Activated CD4-positive, alpha-beta memory T cell treated with anti-CD3 and anti-CD28 coated beads for 36 hours (primary cell): ENCODE measurements at regions not wholly inside any gene's neighbourhood (a gene's known extent, or its start where the extent isn't known, plus 50 kb on each side); places are given as distances from the start of the nearest gene placed in this dataset.
A peak's percentile ranks its signal among the peaks of the same experiment; 100 is the strongest.

Source experiments
- CTCF ChIA-PET: fragments of 350-600 bp; sonication (Branson Sonifier 250); formaldehyde crosslinking; loops from one replicate; lab custom pipeline; 2021; ENCODE audit warnings: antibody characterized with exemption, inconsistent platforms; lab: Charles Lee
- POLR2A ChIA-PET: fragments of 350-600 bp; sonication (Branson Sonifier 250); formaldehyde crosslinking; loops from one replicate; lab custom pipeline; 2021; ENCODE audit warnings: antibody characterized with exemption; lab: Charles Lee
- DNase-seq: peaks from one replicate; pipeline ENCODE4 v3.0.0-alpha.2; 2020
- H3K27ac Mint-ChIP-seq: one replicate; pipeline ENCODE4 v1.8.0; 2021; ENCODE audit warnings: mixed read lengths
- H3K27me3 Mint-ChIP-seq: one replicate; pipeline ENCODE4 v1.8.0; 2021; ENCODE audit warnings: mixed read lengths
- H3K36me3 Mint-ChIP-seq: one replicate; pipeline ENCODE4 v1.8.0; 2021; ENCODE audit warnings: mixed read lengths
- H3K4me1 Mint-ChIP-seq: one replicate; pipeline ENCODE4 v1.8.0; 2021; ENCODE audit warnings: low read depth, mixed read lengths
- H3K4me3 Mint-ChIP-seq: one replicate; pipeline ENCODE4 v1.8.0; 2021; ENCODE audit warnings: mild to moderate bottlenecking, mixed read lengths
- H3K9me3 Mint-ChIP-seq: one replicate; pipeline ENCODE4 v1.8.0; 2021; ENCODE audit warnings: mixed read lengths
- intact Hi-C: fragments of 100-400 bp; cut with micrococcal nuclease; formaldehyde crosslinking; loops from one replicate; pipeline ENCODE4 v1.15.1; 2023

- Mint-ChIP-seq H3K27ac (no peak overlapping the region), H3K4me1 (peaks cover 35% of the 10 kb centered on the region), H3K27me3 (no peaks in the 10 kb centered on the region), H3K36me3 (no peaks in the 10 kb centered on the region), H3K4me3 (no peak overlapping the region), H3K9me3 (no peaks in the 10 kb centered on the region)
- ChIA-PET POLR2A (interaction anchor here (1.3 kb wide), 1 partner anchor 63 kb away, joined by 4 read pairs; the partner anchor contains the start of gene NABP1), CTCF (interaction anchor here (1.1 to 1.5 kb wide), 2 partner anchors 48 to 62 kb away, joined by 3 to 4 read pairs; no protein-coding TSS in a partner anchor)
- intact Hi-C loops = no loop called here
- no peak for DNase-seq
Observed at GRCh38 chr2:191614759-191615158, 63.2 kb upstream of the NABP1 start.

- Mint-ChIP-seq H3K27me3 (no peaks in the 10 kb centered on the region), H3K4me3 (no peak overlapping the region), H3K4me1 (peaks cover 41% of the 10 kb centered on the region), H3K36me3 (no peaks in the 10 kb centered on the region), H3K27ac (no peak overlapping the region), H3K9me3 (no peaks in the 10 kb centered on the region)
- CTCF ChIA-PET = interaction anchor here (1.1 to 1.5 kb wide), 2 partner anchors 49 to 61 kb away, joined by 3 to 4 read pairs; no protein-coding TSS in a partner anchor
- no peak for DNase-seq
- POLR2A ChIA-PET = interaction anchor here (0.6 to 1.3 kb wide), 3 partner anchors 61 to 62 kb away, joined by 3 to 5 read pairs (median 4); partner anchors contain the start of gene NABP1
- intact Hi-C loops = no loop called here
Observed at GRCh38 chr2:191615596-191615995, 62.3 kb upstream of the NABP1 start.

GRCh38 chr2:191617575-191617974 lies 60.4 kb upstream of the NABP1 start:
- ChIA-PET CTCF (interaction anchor here (0.6 to 1.7 kb wide), 6 partner anchors 10 to 57 kb away, joined by 3 to 4 read pairs (median 3); no protein-coding TSS in a partner anchor), POLR2A (interaction anchor here (0.7 to 5.1 kb wide), 8 partner anchors 21 to 74 kb away, joined by 3 to 35 read pairs (median 6); partner anchors contain the start of gene NABP1)
- peaks cover 2% of the 10 kb centered on the region for H3K36me3 Mint-ChIP-seq
- H3K27ac Mint-ChIP-seq = peak overlapping the region; percentile 94
- H3K4me3 Mint-ChIP-seq = peak overlapping the region; percentile 34
- no peaks in the 10 kb centered on the region for H3K9me3 Mint-ChIP-seq
- peak; percentile 61 for DNase-seq
- intact Hi-C loops = loop anchor here (1.0 kb wide), 6 partner anchors 8 to 72 kb away; no protein-coding TSS in a partner anchor
- peaks cover 58% of the 10 kb centered on the region for H3K4me1 Mint-ChIP-seq
- H3K27me3 Mint-ChIP-seq = no peaks in the 10 kb centered on the region

- H3K4me1 Mint-ChIP-seq = peaks cover 64% of the 10 kb centered on the region
- POLR2A ChIA-PET = interaction anchor here (0.7 to 5.1 kb wide), 9 partner anchors 20 to 73 kb away, joined by 3 to 35 read pairs (median 6); partner anchors contain the start of gene NABP1
- peak overlapping the region; percentile 94 for H3K27ac Mint-ChIP-seq
- CTCF ChIA-PET = interaction anchor here (0.6 to 1.7 kb wide), 6 partner anchors 10 to 59 kb away, joined by 3 to 4 read pairs (median 3); no protein-coding TSS in a partner anchor
- no peaks in the 10 kb centered on the region for H3K9me3 Mint-ChIP-seq
- intact Hi-C loops = no loop called here
- no peak for DNase-seq
- H3K27me3 Mint-ChIP-seq = no peaks in the 10 kb centered on the region
- peak overlapping the region; percentile 6 for H3K4me3 Mint-ChIP-seq
- peaks cover 2% of the 10 kb centered on the region for H3K36me3 Mint-ChIP-seq
Observed at GRCh38 chr2:191618046-191618780, 59.7 kb upstream of the NABP1 start.

- POLR2A ChIA-PET = interaction anchor here (0.8 to 5.1 kb wide), 5 partner anchors 19 to 68 kb away, joined by 4 to 35 read pairs (median 6); partner anchors contain the start of gene NABP1
- H3K27ac Mint-ChIP-seq = peak overlapping the region; percentile 94
- intact Hi-C loops = no loop called here
- DNase-seq = no peak
- peaks cover 2% of the 10 kb centered on the region for H3K36me3 Mint-ChIP-seq
- no peaks in the 10 kb centered on the region for H3K27me3 Mint-ChIP-seq
- CTCF ChIA-PET = interaction anchor here (1.3 kb wide), 1 partner anchor 9 kb away, joined by 4 read pairs; no protein-coding TSS in a partner anchor
- H3K4me3 Mint-ChIP-seq = no peak overlapping the region
- H3K4me1 Mint-ChIP-seq = peaks cover 70% of the 10 kb centered on the region
- no peaks in the 10 kb centered on the region for H3K9me3 Mint-ChIP-seq
Observed at GRCh38 chr2:191618786-191619185, 59.1 kb upstream of the NABP1 start.

GRCh38 chr2:191620144-191620543 lies 57.8 kb upstream of the NABP1 start:
- H3K9me3 Mint-ChIP-seq = no peaks in the 10 kb centered on the region
- CTCF ChIA-PET = interaction anchor here (0.9 to 1.2 kb wide), 2 partner anchors 53 to 62 kb away, joined by 4 read pairs; no protein-coding TSS in a partner anchor
- H3K4me1 Mint-ChIP-seq = peaks cover 83% of the 10 kb centered on the region
- DNase-seq = no peak
- H3K4me3 Mint-ChIP-seq = no peak overlapping the region
- no peaks in the 10 kb centered on the region for H3K27me3 Mint-ChIP-seq
- H3K27ac Mint-ChIP-seq = peak overlapping the region; percentile 59
- intact Hi-C loops = loop anchor here (5.0 kb wide), 1 partner anchor 738 kb away; the partner anchor contains the start of gene GLS
- POLR2A ChIA-PET = interaction anchor here (1.7 to 5.1 kb wide), 2 partner anchors 18 to 58 kb away, joined by 5 to 35 read pairs; partner anchors contain the start of gene NABP1
- peaks cover 2% of the 10 kb centered on the region for H3K36me3 Mint-ChIP-seq

- Mint-ChIP-seq H3K27ac (peak overlapping the region; percentile 71), H3K9me3 (no peaks in the 10 kb centered on the region), H3K27me3 (no peaks in the 10 kb centered on the region), H3K4me1 (peaks cover 89% of the 10 kb centered on the region), H3K36me3 (peaks cover 2% of the 10 kb centered on the region), H3K4me3 (no peak overlapping the region)
- POLR2A ChIA-PET = interaction anchor here (0.6 to 1.8 kb wide), 6 partner anchors 11 to 56 kb away, joined by 3 to 7 read pairs (median 4); partner anchors contain the start of gene NABP1
- DNase-seq = peak; percentile 64
- intact Hi-C loops = loop anchor here (1.0 to 5.0 kb wide), 4 partner anchors 15 to 740 kb away; partner anchors contain the start of gene GLS
- CTCF ChIA-PET = no interaction called here
Observed at GRCh38 chr2:191622374-191623320, 55.3 kb upstream of the NABP1 start.

GRCh38 chr2:191625016-191625415 lies 52.9 kb upstream of the NABP1 start:
- Mint-ChIP-seq H3K27ac (peak overlapping the region; percentile 89), H3K27me3 (no peaks in the 10 kb centered on the region), H3K36me3 (peaks cover 2% of the 10 kb centered on the region), H3K4me1 (peaks cover 84% of the 10 kb centered on the region), H3K4me3 (peak overlapping the region; percentile 35), H3K9me3 (no peaks in the 10 kb centered on the region)
- peak; percentile 75 for DNase-seq
- ChIA-PET POLR2A (interaction anchor here (0.5 to 1.9 kb wide), 4 partner anchors 13 to 587 kb away, joined by 3 to 13 read pairs (median 7); partner anchors contain the start of gene NABP1), CTCF (interaction anchor here (0.7 to 1.8 kb wide), 6 partner anchors 13 to 65 kb away, joined by 3 to 7 read pairs (median 4); partner anchors contain the start of gene NABP1)
- intact Hi-C loops = loop anchor here (1.0 kb wide), 1 partner anchor 8 kb away; no protein-coding TSS in a partner anchor

- ChIA-PET CTCF (interaction anchor here (0.7 to 1.8 kb wide), 6 partner anchors 12 to 153 kb away, joined by 3 to 7 read pairs (median 3); partner anchors contain the start of gene NABP1), POLR2A (interaction anchor here (0.5 to 1.9 kb wide), 4 partner anchors 12 to 588 kb away, joined by 3 to 13 read pairs (median 10); partner anchors contain the start of gene NABP1)
- Mint-ChIP-seq H3K9me3 (no peaks in the 10 kb centered on the region), H3K27me3 (no peaks in the 10 kb centered on the region), H3K36me3 (peaks cover 2% of the 10 kb centered on the region), H3K4me3 (no peak overlapping the region), H3K27ac (peak overlapping the region; percentile 89), H3K4me1 (peaks cover 83% of the 10 kb centered on the region)
- intact Hi-C loops = loop anchor here (1.0 kb wide), 1 partner anchor 8 kb away; no protein-coding TSS in a partner anchor
- DNase-seq = no peak
Observed at GRCh38 chr2:191625446-191625845, 52.5 kb upstream of the NABP1 start.

- Mint-ChIP-seq H3K4me1 (peaks cover 81% of the 10 kb centered on the region), H3K27ac (peak overlapping the region; percentile 64), H3K36me3 (no peaks in the 10 kb centered on the region), H3K4me3 (no peak overlapping the region), H3K9me3 (no peaks in the 10 kb centered on the region), H3K27me3 (no peaks in the 10 kb centered on the region)
- intact Hi-C loops = no loop called here
- no peak for DNase-seq
- CTCF ChIA-PET = interaction anchor here (0.8 to 1.8 kb wide), 2 partner anchors 11 to 60 kb away, joined by 3 to 6 read pairs; no protein-coding TSS in a partner anchor
- POLR2A ChIA-PET = interaction anchor here (0.6 to 1.8 kb wide), 2 partner anchors 50 to 51 kb away, joined by 3 to 8 read pairs; partner anchors contain the start of gene NABP1
Observed at GRCh38 chr2:191626497-191627151, 51.3 kb upstream of the NABP1 start.
